ENCODE measurements at regions not wholly inside any gene's neighbourhood (a gene's known extent, or its start where the extent isn't known, plus 50 kb on each side); places are given as distances from the start of the nearest gene placed in this dataset.

DNA sequence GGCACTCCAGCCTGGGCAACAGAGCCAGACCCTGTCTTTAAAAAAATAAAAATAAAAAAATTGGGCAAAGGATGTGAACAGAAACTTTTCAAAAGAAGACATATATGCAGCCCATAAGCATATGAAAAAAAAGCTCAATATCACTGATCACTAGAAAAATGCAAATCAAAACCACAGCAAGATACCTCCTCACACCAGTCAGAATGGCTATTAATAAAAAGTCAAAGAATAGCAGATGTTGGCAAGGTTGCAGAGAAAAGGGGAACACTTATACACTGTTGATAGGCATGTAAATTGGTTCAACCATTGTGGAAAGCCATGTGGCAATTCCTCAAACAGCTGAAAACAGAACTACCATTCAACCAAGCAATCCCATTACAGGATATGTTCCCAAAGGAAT lies 204.1 kb upstream of the SRD5A2 start:
- TF ChIP-seq, protein P1, sequence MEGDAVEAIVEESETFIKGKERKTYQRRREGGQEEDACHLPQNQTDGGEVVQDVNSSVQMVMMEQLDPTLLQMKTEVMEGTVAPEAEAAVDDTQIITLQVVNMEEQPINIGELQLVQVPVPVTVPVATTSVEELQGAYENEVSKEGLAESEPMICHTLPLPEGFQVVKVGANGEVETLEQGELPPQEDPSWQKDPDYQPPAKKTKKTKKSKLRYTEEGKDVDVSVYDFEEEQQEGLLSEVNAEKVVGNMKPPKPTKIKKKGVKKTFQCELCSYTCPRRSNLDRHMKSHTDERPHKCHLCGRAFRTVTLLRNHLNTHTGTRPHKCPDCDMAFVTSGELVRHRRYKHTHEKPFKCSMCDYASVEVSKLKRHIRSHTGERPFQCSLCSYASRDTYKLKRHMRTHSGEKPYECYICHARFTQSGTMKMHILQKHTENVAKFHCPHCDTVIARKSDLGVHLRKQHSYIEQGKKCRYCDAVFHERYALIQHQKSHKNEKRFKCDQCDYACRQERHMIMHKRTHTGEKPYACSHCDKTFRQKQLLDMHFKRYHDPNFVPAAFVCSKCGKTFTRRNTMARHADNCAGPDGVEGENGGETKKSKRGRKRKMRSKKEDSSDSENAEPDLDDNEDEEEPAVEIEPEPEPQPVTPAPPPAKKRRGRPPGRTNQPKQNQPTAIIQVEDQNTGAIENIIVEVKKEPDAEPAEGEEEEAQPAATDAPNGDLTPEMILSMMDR (IDR thresholded peaks at IDR 0.05): no peak
- TF ChIP-seq POLR2A (IDR thresholded peaks at IDR 0.05) (no peak), EP300 (IDR thresholded peaks at IDR 0.05) (no peak)
